ENCODE measurements at regions not wholly inside any gene's neighbourhood (a gene's known extent, or its start where the extent isn't known, plus 50 kb on each side); places are given as distances from the start of the nearest gene placed in this dataset.
"Not testable (repeated sequence)": the region's sequence is repeated elsewhere in the genome, so short reads cannot be mapped to it uniquely, and the experiment has no call there.

GRCh38 chr20:53792946-53793536 is 199.4 kb upstream of the ZNF217 start (continued):
- no peak for TF ChIP-seq CTCF (IDR thresholded peaks at IDR 0.05; ENCODE audit: low read depth, low read length, missing input control)
- no peak for TF ChIP-seq TAF1 (conservative IDR thresholded peaks at IDR 0.05)

DNA sequence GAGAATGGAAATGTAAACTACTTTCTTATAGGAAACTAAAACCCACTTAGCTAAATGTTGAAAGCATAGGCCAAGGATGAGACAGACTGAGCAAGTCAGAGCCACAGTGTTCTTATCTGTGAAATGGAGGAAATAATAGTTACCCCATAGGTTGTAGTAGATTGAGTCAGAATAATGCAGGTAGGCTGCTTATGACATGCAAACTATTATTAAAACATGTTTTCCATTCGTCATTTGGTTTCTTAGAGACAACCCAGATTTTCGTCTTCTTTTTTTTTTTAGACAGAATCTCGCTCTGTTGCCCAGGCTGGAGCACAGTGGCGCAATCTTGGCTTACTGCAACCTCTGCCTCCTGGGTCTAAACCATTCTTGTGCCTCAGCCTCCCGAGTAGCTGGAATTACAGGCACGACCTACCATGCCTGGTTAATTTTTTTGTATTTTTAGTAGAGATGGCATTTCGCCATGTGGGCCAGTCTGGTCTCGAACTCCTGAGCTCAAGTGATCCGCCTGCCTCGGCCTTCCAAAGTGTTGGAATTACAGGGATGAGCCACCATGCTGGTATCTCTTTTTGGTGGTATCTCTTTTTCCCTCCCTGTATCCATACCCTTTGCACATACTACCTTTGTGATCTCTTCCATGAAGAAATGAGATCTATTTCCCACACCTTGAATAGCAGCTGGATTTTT is 196.5 kb upstream of the ZNF217 start:
- no peaks in the 10 kb centered on the region for H3K9me3 ChIP-seq (ENCODE audit: control insufficient read depth in 4 of 4, low read length in 3 of 4)
- whole genome bisulfite sequencing: 96% methylated on average over 10 of the region's 10 CpGs
- H3K4me3 ChIP-seq (ENCODE audit: low read depth in 1 of 3, low read length in 3 of 3): no peak overlapping the region
- no peak overlapping the region for H3K9ac ChIP-seq (ENCODE audit: low read depth in 1 of 2, low read length in 2 of 2)
- no peak overlapping the region for H3K27ac ChIP-seq (ENCODE audit: low read depth in 1 of 2, low read length in 2 of 2)
- no peaks in the 10 kb centered on the region for H3K36me3 ChIP-seq (ENCODE audit: control insufficient read depth in 4 of 4, insufficient read depth in 3 of 4, low read depth in 1 of 4, low read length in 3 of 4)
- H3K4me1 ChIP-seq (ENCODE audit: control insufficient read depth in 4 of 4, insufficient read depth in 4 of 4, low read length in 3 of 4): peaks cover 2 to 20% (median 7%) of the 10 kb centered on the region in 4 donors
- no peaks in the 10 kb centered on the region for H3K27me3 ChIP-seq (ENCODE audit: control insufficient read depth in 4 of 4, insufficient read depth in 4 of 4, low read length in 3 of 4)
- DNase-seq (ENCODE audit: low spot score): no peak
- no peak for TF ChIP-seq REST (IDR thresholded peaks at IDR 0.05)
- TF ChIP-seq RAD21 (IDR thresholded peaks at IDR 0.05): no peak
- no peak for TF ChIP-seq NR2F2 (IDR thresholded peaks at IDR 0.05)
- no peak for TF ChIP-seq YY1 (IDR thresholded peaks at IDR 0.05)
- TF ChIP-seq GABPA (IDR thresholded peaks at IDR 0.05 in 1 of 2, conservative IDR thresholded peaks at IDR 0.05 in 1 of 2): no peak
- TF ChIP-seq FOXA2 (IDR thresholded peaks at IDR 0.05): no peak

GRCh38 chr20:53788253-53789022 is 194.8 kb upstream of the ZNF217 start:
- TF ChIP-seq RXRA (IDR thresholded peaks at IDR 0.05) (no peak), EGR1 (IDR thresholded peaks at IDR 0.05; ENCODE audit: low read depth in 2 of 2) (no peak), HNF4A (conservative IDR thresholded peaks at IDR 0.05) (no peak)
- Histone ChIP-seq H3K27me3 (ENCODE audit: control insufficient read depth in 4 of 4, insufficient read depth in 4 of 4, low read length in 3 of 4) (no peaks in the 10 kb centered on the region), H3K27ac (ENCODE audit: low read depth in 1 of 2, low read length in 2 of 2) (no peak overlapping the region), H3K4me1 (ENCODE audit: control insufficient read depth in 4 of 4, insufficient read depth in 4 of 4, low read length in 3 of 4) (peaks cover 2 to 20% (median 7%) of the 10 kb centered on the region in 4 donors), H3K4me3 (ENCODE audit: low read depth in 1 of 3, low read length in 3 of 3) (no peak overlapping the region), H3K9ac (ENCODE audit: low read depth in 1 of 2, low read length in 2 of 2) (no peak overlapping the region), H3K36me3 (ENCODE audit: control insufficient read depth in 4 of 4, insufficient read depth in 3 of 4, low read depth in 1 of 4, low read length in 3 of 4) (no peaks in the 10 kb centered on the region), H3K9me3 (ENCODE audit: control insufficient read depth in 4 of 4, low read length in 3 of 4) (no peaks in the 10 kb centered on the region)
- WGBS: 99% methylated on average over 6 of the region's 6 CpGs
- DNase-seq (ENCODE audit: low spot score): no peak

- not testable (repeated sequence) for H3K4me3 ChIP-seq (ENCODE audit: low read depth in 1 of 3, low read length in 3 of 3); H3K36me3 ChIP-seq (ENCODE audit: control insufficient read depth in 4 of 4, insufficient read depth in 3 of 4, low read depth in 1 of 4, low read length in 3 of 4); H3K9me3 ChIP-seq (ENCODE audit: control insufficient read depth in 4 of 4, low read length in 3 of 4); H3K27me3 ChIP-seq (ENCODE audit: control insufficient read depth in 4 of 4, insufficient read depth in 4 of 4, low read length in 3 of 4); H3K9ac ChIP-seq (ENCODE audit: low read depth in 1 of 2, low read length in 2 of 2); DNase-seq (ENCODE audit: low spot score)
- Histone ChIP-seq H3K27ac (ENCODE audit: low read depth in 1 of 2, low read length in 2 of 2) (peak overlapping the region in 1 of 2 donors; percentile 86), H3K4me1 (ENCODE audit: control insufficient read depth in 4 of 4, insufficient read depth in 4 of 4, low read length in 3 of 4) (peaks cover 2 to 20% (median 7%) of the 10 kb centered on the region in 4 donors)
- 68% methylated on average over 8 of the region's 8 CpGs for WGBS
Measured at GRCh38 chr20:53787491-53787931, 193.9 kb upstream of the ZNF217 start.

All from liver (tissue), 8 donors.